ENCODE measurements at regions not wholly inside any gene's neighbourhood (a gene's known extent, or its start where the extent isn't known, plus 50 kb on each side); places are given as distances from the start of the nearest gene placed in this dataset.
"Not testable (repeated sequence)": the region's sequence is repeated elsewhere in the genome, so short reads cannot be mapped to it uniquely, and the experiment has no call there.

- not testable (repeated sequence) for DNase-seq (ENCODE audit: low read depth)
These were observed 71.6 kb downstream of the PCMTD2 start for GRCh38 chr20:64327223-64327549.

- peak; percentile 36 for DNase-seq (ENCODE audit: low read depth)
These were observed 72.2 kb downstream of the PCMTD2 start for GRCh38 chr20:64327550-64328317.

GRCh38 chr20:64328595-64329250, 73.2 kb downstream of the PCMTD2 start:
- not testable (repeated sequence) for DNase-seq (ENCODE audit: low read depth)

- DNase-seq (ENCODE audit: low read depth): not testable (repeated sequence)
These were observed 77.1 kb downstream of the PCMTD2 start for GRCh38 chr20:64332627-64333026.
